H1 (cell line): ENCODE measurements at regions not wholly inside any gene's neighbourhood (a gene's known extent, or its start where the extent isn't known, plus 50 kb on each side); places are given as distances from the start of the nearest gene placed in this dataset.
A peak's percentile ranks its signal among the peaks of the same experiment; 100 is the strongest.

Experiments
- CTCF ChIA-PET: fragments of 300-600 bp; sonication (Branson Sonifier 250); formaldehyde crosslinking; loops from one replicate; lab custom pipeline; 2021; ENCODE audit not compliant: partially characterized antibody; lab: Charles Lee
- POLR2A ChIA-PET: fragments of 300-600 bp; sonication (Branson Sonifier 250); formaldehyde crosslinking; loops from one replicate; lab custom pipeline; 2021; ENCODE audit warnings: inconsistent platforms; ENCODE audit not compliant: partially characterized antibody; lab: Charles Lee
- DNase-seq, 2 experiments: peaks; one replicate each; pipeline versions ENCODE4 v3.0.0 to v3.0.0-alpha.2; 2010 to 2022; ENCODE audit warnings: low spot score in 2 of 2, low read depth in 1 of 2, mixed read lengths in 1 of 2
- FAIRE-seq: peaks from 2 replicates; lab custom pipeline; 2011; peaks lifted over from hg19 to GRCh38; lab: Jason Lieb, UNC
- H2AFZ ChIP-seq: 2 replicates; pipeline ENCODE4 v1.8.1; 2012; ENCODE audit warnings: low read length, inconsistent platforms
- H2AK5ac ChIP-seq: 2 replicates; pipeline ENCODE4 v1.6.1; 2013; ENCODE audit warnings: low read depth, low read length
- H2BK120ac ChIP-seq: replicated peaks from 2 replicates; pipeline ENCODE3; 2013; ENCODE audit warnings: low read depth, low read length, inconsistent platforms
- H2BK12ac ChIP-seq: 2 replicates; pipeline ENCODE4 v1.6.1; 2013; ENCODE audit warnings: low read depth, low read length
- H2BK15ac ChIP-seq: 2 replicates; pipeline ENCODE4 v1.6.1; 2013; ENCODE audit warnings: low read length
- H2BK20ac ChIP-seq: 2 replicates; pipeline ENCODE4 v1.6.1; 2013; ENCODE audit warnings: low read length
- H2BK5ac ChIP-seq: 2 replicates; pipeline ENCODE4 v1.6.1; 2013; ENCODE audit warnings: low read depth, low read length
- H3K14ac ChIP-seq: 2 replicates; pipeline ENCODE4 v1.6.1; 2013; ENCODE audit warnings: inconsistent platforms; ENCODE audit not compliant: insufficient read length
- H3K18ac ChIP-seq: 2 replicates; pipeline ENCODE4 v1.6.1; 2013; ENCODE audit warnings: low read length; ENCODE audit errors: extremely low read depth
- H3K23ac ChIP-seq: 2 replicates; pipeline ENCODE4 v1.6.1; 2013; ENCODE audit warnings: inconsistent platforms; ENCODE audit not compliant: insufficient read length
- H3K23me2 ChIP-seq: 2 replicates; pipeline ENCODE4 v1.6.1; 2013; ENCODE audit warnings: low read depth, low read length
- H3K27ac ChIP-seq: 2 replicates; pipeline ENCODE4 v1.6.1; 2011; ENCODE audit warnings: low read depth, low read length, inconsistent platforms
- H3K27me3 ChIP-seq, 4 experiments: replicated peaks in 1 of 4; 1 replicate in 1 of 4; 2 replicates in 3 of 4; pipeline versions ENCODE4 v1.6.1 to v1.8.1; 2011 to 2013; ENCODE audit warnings: low read length in 3 of 4, mild to moderate bottlenecking in 3 of 4, inconsistent platforms in 2 of 4, mixed read lengths in 2 of 4, moderate library complexity in 1 of 4; ENCODE audit not compliant: control insufficient read depth in 3 of 4, insufficient read depth in 3 of 4; ENCODE audit errors: extremely low read depth in 1 of 4
- H3K36me3 ChIP-seq, 4 experiments: 2 replicates each; pipeline versions ENCODE4 v1.6.1 to v1.8.1; 2011 to 2013; ENCODE audit warnings: mild to moderate bottlenecking in 4 of 4, low read length in 3 of 4, moderate library complexity in 2 of 4, control low read depth in 1 of 4, inconsistent platforms in 1 of 4; ENCODE audit not compliant: insufficient read depth in 4 of 4, control insufficient read depth in 2 of 4
- H3K4ac ChIP-seq: replicated peaks from 2 replicates; pipeline ENCODE3; 2013; ENCODE audit warnings: low read length, low read depth, mixed read lengths, inconsistent platforms; ENCODE audit not compliant: insufficient read length
- H3K4me1 ChIP-seq, 4 experiments: replicated peaks in 1 of 4; 1 replicate in 1 of 4; 2 replicates in 3 of 4; pipeline versions ENCODE4 v1.6.1 to v1.8.1; 2011 to 2013; ENCODE audit warnings: low read length in 3 of 4, inconsistent platforms in 2 of 4, mixed read lengths in 1 of 4; ENCODE audit not compliant: insufficient read depth in 4 of 4, control insufficient read depth in 3 of 4
- H3K4me2 ChIP-seq, 2 experiments: 2 replicates each; pipeline versions ENCODE4 v1.6.1 to v1.8.1; 2011 to 2013; ENCODE audit warnings: low read depth in 2 of 2, low read length in 2 of 2, control low read depth in 1 of 2, inconsistent platforms in 1 of 2, mild to moderate bottlenecking in 1 of 2; ENCODE audit not compliant: insufficient read depth in 1 of 2
- H3K4me3 ChIP-seq, 4 experiments: fragments of 200-600, 300-600 bp in 1 of 4; sonication (generic), shearing (Covaris generic), sonication (Bioruptor Twin) in 1 of 4; 2 replicates each; pipeline versions ENCODE4 v1.5.1 to v1.8.1; 2011 to 2016; ENCODE audit warnings: low read length in 4 of 4, low read depth in 3 of 4, control low read depth in 2 of 4, inconsistent platforms in 2 of 4, mild to moderate bottlenecking in 2 of 4, mixed read lengths in 1 of 4, moderate library complexity in 1 of 4; ENCODE audit not compliant: insufficient read depth in 2 of 4; ENCODE audit errors: extremely low read depth in 1 of 4
- H3K56ac ChIP-seq: replicated peaks from 2 replicates; pipeline ENCODE3; 2013; ENCODE audit warnings: low read depth, mild to moderate bottlenecking, mixed read lengths, low read length, inconsistent platforms; ENCODE audit not compliant: insufficient read length
- H3K79me1 ChIP-seq: 2 replicates; pipeline ENCODE4 v1.6.1; 2013; ENCODE audit warnings: low read depth, low read length, control low read depth
- H3K79me2 ChIP-seq, 2 experiments: 2 replicates each; pipeline versions ENCODE4 v1.6.1 to v1.8.1; 2012 to 2013; ENCODE audit warnings: low read length in 2 of 2, mild to moderate bottlenecking in 2 of 2, inconsistent platforms in 1 of 2; ENCODE audit not compliant: insufficient read depth in 2 of 2, control insufficient read depth in 1 of 2
- H3K9ac ChIP-seq, 4 experiments: replicated peaks in 1 of 4; 1 replicate in 1 of 4; 2 replicates in 3 of 4; pipeline versions ENCODE4 v1.6.1 to v1.8.1; 2011 to 2013; ENCODE audit warnings: low read depth in 3 of 4, low read length in 3 of 4, control low read depth in 2 of 4, mild to moderate bottlenecking in 2 of 4, moderate library complexity in 2 of 4, inconsistent platforms in 1 of 4; ENCODE audit errors: extremely low read depth in 1 of 4
- H3K9me3 ChIP-seq, 2 experiments: 2 replicates each; pipeline versions ENCODE4 v1.6.1 to v1.8.1; 2012 to 2013; ENCODE audit warnings: mild to moderate bottlenecking in 2 of 2, moderate library complexity in 2 of 2, control low read depth in 1 of 2, inconsistent platforms in 1 of 2, low read depth in 1 of 2, low read length in 1 of 2, mixed read lengths in 1 of 2; ENCODE audit not compliant: insufficient read depth in 2 of 2
- H4K20me1 ChIP-seq, 2 experiments: replicated peaks in 1 of 2; 2 replicates each; pipeline versions ENCODE3 to v1.8.1; 2011 to 2013; ENCODE audit warnings: inconsistent platforms in 2 of 2, low read length in 2 of 2, mild to moderate bottlenecking in 1 of 2; ENCODE audit not compliant: insufficient read depth in 2 of 2, control insufficient read depth in 1 of 2
- H4K5ac ChIP-seq: 2 replicates; pipeline ENCODE4 v1.6.1; 2013; ENCODE audit warnings: low read length, low read depth, mixed read lengths, inconsistent platforms; ENCODE audit not compliant: insufficient read length
- H4K8ac ChIP-seq: 2 replicates; pipeline ENCODE4 v1.8.0; 2013; ENCODE audit warnings: mild to moderate bottlenecking, moderate library complexity, low read length, inconsistent platforms; ENCODE audit not compliant: insufficient read depth; ENCODE audit errors: extremely low read depth
- H4K91ac ChIP-seq: replicated peaks from 2 replicates; pipeline ENCODE3; 2013; ENCODE audit warnings: low read length, mixed read lengths, inconsistent platforms; ENCODE audit not compliant: insufficient read length
- ASH2L ChIP-seq: fragments of 200-600, 300-600 bp; sonication (generic); IDR thresholded peaks from one replicate; pipeline ENCODE4 v1.7.1; 2017; ENCODE audit warnings: low read length
- BACH1 ChIP-seq: IDR thresholded peaks from 2 replicates; pipeline ENCODE4 v1.6.1; 2012; ENCODE audit warnings: low read length, improper control_type of control experiment
- KDM1A ChIP-seq: fragments of 200-600, 300-600 bp; sonication (generic); IDR thresholded peaks from 2 replicates; pipeline ENCODE4 v1.7.1; 2016; ENCODE audit warnings: mild to moderate bottlenecking, low read length, borderline replicate concordance
- KDM4A ChIP-seq: IDR thresholded peaks from one replicate; pipeline ENCODE4 v1.7.1; 2012; ENCODE audit warnings: low read depth, mild to moderate bottlenecking, moderate library complexity, low read length, inconsistent platforms; ENCODE audit not compliant: severe bottlenecking
- PHF8 ChIP-seq: fragments of 200-600 bp; sonication (generic); conservative IDR thresholded peaks from 2 replicates; pipeline ENCODE4 v1.7.1; 2012; ENCODE audit warnings: low read depth, mild to moderate bottlenecking, inconsistent platforms, low read length, moderate library complexity
- RAD21 ChIP-seq, 2 experiments: IDR thresholded peaks in 1 of 2; conservative IDR thresholded peaks in 1 of 2; 2 replicates each; pipeline ENCODE4 v1.6.1; 2011; ENCODE audit warnings: low read depth in 2 of 2, low read length in 2 of 2, improper control_type of control experiment in 1 of 2, inconsistent platforms in 1 of 2, mild to moderate bottlenecking in 1 of 2, moderate library complexity in 1 of 2
- RFX5 ChIP-seq: IDR thresholded peaks from 2 replicates; pipeline ENCODE4 v1.6.1; 2011; ENCODE audit warnings: low read depth, low read length, improper control_type of control experiment, borderline replicate concordance
- SIX5 ChIP-seq: IDR thresholded peaks from 2 replicates; pipeline ENCODE4 v1.6.1; 2011; ENCODE audit warnings: mild to moderate bottlenecking, low read depth, low read length
- SP4 ChIP-seq: IDR thresholded peaks from 2 replicates; pipeline ENCODE4 v1.6.1; 2012; ENCODE audit warnings: low read length, inconsistent platforms
- SRF ChIP-seq: IDR thresholded peaks from 2 replicates; pipeline ENCODE4 v1.6.1; 2011; ENCODE audit warnings: mild to moderate bottlenecking, low read depth, low read length, moderate library complexity
- WGBS, 2 experiments: shearing (Covaris generic) in 1 of 2; methylation state at CpG; one replicate each; pipeline versions ENCODE4 v1.1.6 to v1.1.7; 2013 to 2015; ENCODE audit warnings: low lambda C conversion rate in 2 of 2, mixed read lengths in 2 of 2, inconsistent platforms in 1 of 2, low coverage in 1 of 2, missing lambda C conversion rate in 1 of 2; ENCODE audit not compliant: insufficient replicate concordance in 2 of 2, insufficient coverage in 1 of 2, insufficient read length in 1 of 2; ENCODE audit errors: extremely low coverage in 1 of 2, missing lambda C conversion rate in 1 of 2; 5-methylcytosine and 5-hydroxymethylcytosine counted together
- TF ChIP-seq, protein P1 (sequence below): IDR thresholded peaks from 2 replicates; pipeline ENCODE4 v1.6.1; 2011; ENCODE audit warnings: low read length, improper control_type of control experiment

- no peak for FAIRE-seq
- Histone ChIP-seq H3K56ac (no peak overlapping the region), H3K36me3 (no peaks in the 10 kb centered on the region), H4K91ac (peak overlapping the region; percentile 56), H4K5ac (no peak overlapping the region), H3K4me3 (no peak overlapping the region), H3K79me2 (no peaks in the 10 kb centered on the region), H2BK5ac (peak overlapping the region; percentile 46; the same call in 1 of the 2 replicates), H3K79me1 (no peaks in the 10 kb centered on the region), H3K4me2 (peak overlapping the region in 1 of 2 experiments; percentile 15; a peak in 1 of 4 replicates), H2AK5ac (peak overlapping the region; percentile 84; the same call in 1 of the 2 replicates), H4K8ac (no peak overlapping the region), H3K9ac (0 out of 7 replicates have a peak overlapping the region, but pooled peaks of 1 of the 4 experiments have one; percentile 28), H3K23me2 (no peaks in the 10 kb centered on the region), H3K27me3 (no peaks in the 10 kb centered on the region), H3K14ac (no peak overlapping the region), H3K4me1 (peaks cover 0 to 13% (median 8%) of the 10 kb centered on the region in 4 experiments; a peak in 4 of 7 replicates), H3K4ac (peak overlapping the region; percentile 55), H3K9me3 (no peaks in the 10 kb centered on the region), H2BK15ac (no peak overlapping the region), H3K18ac (peak overlapping the region; percentile 44), H3K23ac (no peak overlapping the region), H4K20me1 (no peaks in the 10 kb centered on the region), H2AFZ (peak overlapping the region; percentile 90), H3K27ac (no peak overlapping the region), H2BK20ac (peak overlapping the region; percentile 52; the same call in 1 of the 2 replicates), H2BK12ac (peak overlapping the region; percentile 93), H2BK120ac (peak overlapping the region; percentile 30)
- no peak for DNase-seq
- 92% methylated on average over 4 of the region's 4 CpGs; no CpG with 5 or more reads in 1 of the 2 experiments for WGBS, 2 experiments
- ChIA-PET POLR2A (interaction anchor here (0.6 kb wide), 1 partner anchor 73 kb away, joined by 3 read pairs; no protein-coding TSS in a partner anchor), CTCF (interaction anchor here (0.6 kb wide), 2 partner anchors 403 to 472 kb away, joined by 3 read pairs; no protein-coding TSS in a partner anchor)
- TF ChIP-seq RFX5 (no peak), KDM1A (no peak), BACH1 (no peak), KDM4A (no peak), SIX5 (no peak), ASH2L (no peak), RAD21 (IDR thresholded peaks at IDR 0.05 in 1 of 2, conservative IDR thresholded peaks at IDR 0.05 in 1 of 2; ENCODE audit: low read depth in 2 of 2, low read length in 2 of 2) (no peak), PHF8 (no peak), SP4 (no peak), SRF (no peak)
- TF ChIP-seq, protein P1, sequence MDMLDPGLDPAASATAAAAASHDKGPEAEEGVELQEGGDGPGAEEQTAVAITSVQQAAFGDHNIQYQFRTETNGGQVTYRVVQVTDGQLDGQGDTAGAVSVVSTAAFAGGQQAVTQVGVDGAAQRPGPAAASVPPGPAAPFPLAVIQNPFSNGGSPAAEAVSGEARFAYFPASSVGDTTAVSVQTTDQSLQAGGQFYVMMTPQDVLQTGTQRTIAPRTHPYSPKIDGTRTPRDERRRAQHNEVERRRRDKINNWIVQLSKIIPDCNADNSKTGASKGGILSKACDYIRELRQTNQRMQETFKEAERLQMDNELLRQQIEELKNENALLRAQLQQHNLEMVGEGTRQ, result no peak
These were observed 255.9 kb upstream of the CMC1 start for GRCh38 chr3:27985369-27986035.
